T follicular helper cell (primary cell): ENCODE measurements at regions not wholly inside any gene's neighbourhood (a gene's known extent, or its start where the extent isn't known, plus 50 kb on each side); places are given as distances from the start of the nearest gene placed in this dataset.

Experiments
- DNase-seq: peaks from one replicate; pipeline ENCODE4 v3.0.0-alpha.2; 2020; ENCODE audit warnings: low read depth

- no peak for DNase-seq
Measured at GRCh38 chr18:40056079-40056692, 1898.8 kb upstream of the PIK3C3 start.

GRCh38 chr18:40055262-40055661 is 1899.8 kb upstream of the PIK3C3 start:
- DNase-seq: no peak

GRCh38 chr18:40049716-40050115 is 1905.3 kb upstream of the PIK3C3 start:
- DNase-seq: no peak

- no peak for DNase-seq
Measured at GRCh38 chr18:40048886-40049650, 1906.0 kb upstream of the PIK3C3 start.

- no peak for DNase-seq
Measured at GRCh38 chr18:40048253-40048652, 1906.8 kb upstream of the PIK3C3 start.

GRCh38 chr18:40046596-40046995 is 1908.4 kb upstream of the PIK3C3 start:
- DNase-seq: no peak

- no peak for DNase-seq
Measured at GRCh38 chr18:40041951-40042350, 1913.1 kb upstream of the PIK3C3 start.

GRCh38 chr18:40040574-40040973 is 1914.5 kb upstream of the PIK3C3 start:
- no peak for DNase-seq

GRCh38 chr18:40037356-40037755 is 1917.7 kb upstream of the PIK3C3 start:
- no peak for DNase-seq

GRCh38 chr18:40036861-40037260 is 1918.2 kb upstream of the PIK3C3 start:
- no peak for DNase-seq

- DNase-seq: no peak
Measured at GRCh38 chr18:40035966-40036365, 1919.1 kb upstream of the PIK3C3 start.

- no peak for DNase-seq
Measured at GRCh38 chr18:40032076-40032475, 1923.0 kb upstream of the PIK3C3 start.

- DNase-seq: no peak
Measured at GRCh38 chr18:40031435-40031834, 1923.6 kb upstream of the PIK3C3 start.

GRCh38 chr18:40019797-40020392 is 1935.1 kb upstream of the PIK3C3 start:
- no peak for DNase-seq

- DNase-seq: no peak
Measured at GRCh38 chr18:40018266-40018665, 1936.8 kb upstream of the PIK3C3 start.

- DNase-seq: no peak
Measured at GRCh38 chr18:40017021-40017420, 1938.0 kb upstream of the PIK3C3 start.

- no peak for DNase-seq
Measured at GRCh38 chr18:40016405-40016804, 1938.6 kb upstream of the PIK3C3 start.

- no peak for DNase-seq
Measured at GRCh38 chr18:40013001-40013609, 1941.9 kb upstream of the PIK3C3 start.

- no peak for DNase-seq
Measured at GRCh38 chr18:40011201-40011600, 1943.8 kb upstream of the PIK3C3 start.

- DNase-seq: no peak
Measured at GRCh38 chr18:40006634-40007033, 1948.4 kb upstream of the PIK3C3 start.

- no peak for DNase-seq
Measured at GRCh38 chr18:40004246-40004645, 1950.8 kb upstream of the PIK3C3 start.

GRCh38 chr18:39998317-39998716 is 1956.7 kb upstream of the PIK3C3 start:
- no peak for DNase-seq

GRCh38 chr18:39994498-39994897 is 1960.5 kb upstream of the PIK3C3 start:
- no peak for DNase-seq
